RCC 7860 (cell line): ENCODE measurements at regions not wholly inside any gene's neighbourhood (a gene's known extent, or its start where the extent isn't known, plus 50 kb on each side); places are given as distances from the start of the nearest gene placed in this dataset.
"Not testable (repeated sequence)": the region's sequence is repeated elsewhere in the genome, so short reads cannot be mapped to it uniquely, and the experiment has no call there.

Source experiments
- DNase-seq: peaks from one replicate; pipeline ENCODE4 v3.0.0-alpha.2; 2015; ENCODE audit warnings: low spot score
- FAIRE-seq: peaks from 2 replicates; lab custom pipeline; 2012; peaks lifted over from hg19 to GRCh38; lab: Jason Lieb, UNC

- FAIRE-seq (peak; percentile 90), DNase-seq (peak; percentile 57)
Measured at GRCh38 chr13:21310220-21310619, 133.8 kb downstream of the MRPL57 start.

GRCh38 chr13:21314976-21315375 is 138.5 kb downstream of the MRPL57 start:
- FAIRE-seq, DNase-seq: not testable (repeated sequence)

GRCh38 chr13:21316376-21316775 is 139.9 kb downstream of the MRPL57 start:
- DNase-seq (no peak), FAIRE-seq (no peak)

- FAIRE-seq (no peak), DNase-seq (no peak)
Measured at GRCh38 chr13:21318891-21319532, 140.1 kb downstream of the ZDHHC20 start.

GRCh38 chr13:21319869-21320641 is 139.0 kb downstream of the ZDHHC20 start:
- no peak for FAIRE-seq
- no peak for DNase-seq

- DNase-seq (no peak), FAIRE-seq (no peak)
Measured at GRCh38 chr13:21320642-21321034, 138.5 kb downstream of the ZDHHC20 start.

- DNase-seq (no peak), FAIRE-seq (no peak)
Measured at GRCh38 chr13:21321269-21321668, 137.8 kb downstream of the ZDHHC20 start.

- FAIRE-seq: no peak
- DNase-seq: no peak
Measured at GRCh38 chr13:21322327-21322965, 136.7 kb downstream of the ZDHHC20 start.
